ENCODE measurements at regions not wholly inside any gene's neighbourhood (a gene's known extent, or its start where the extent isn't known, plus 50 kb on each side); places are given as distances from the start of the nearest gene placed in this dataset.

GRCh38 chr4:124095621-124096020 is 616.9 kb downstream of the ANKRD50 start:
- no peak for TF ChIP-seq POLR2A (IDR thresholded peaks at IDR 0.05)
- TF ChIP-seq CTCF (IDR thresholded peaks at IDR 0.05): no peak
